Keratinocyte (primary cell): ENCODE measurements at regions not wholly inside any gene's neighbourhood (a gene's known extent, or its start where the extent isn't known, plus 50 kb on each side); places are given as distances from the start of the nearest gene placed in this dataset.

ENCODE experiments used
- DNase-seq: peaks from one replicate; pipeline ENCODE4 v3.0.0-alpha.2; 2011; ENCODE audit warnings: low read depth, missing footprints, low spot score
- FAIRE-seq: peaks from 2 replicates; lab custom pipeline; 2011; peaks lifted over from hg19 to GRCh38; lab: Jason Lieb, UNC
- H2AFZ ChIP-seq: 2 replicates; pipeline ENCODE4 v1.6.0; 2012; ENCODE audit warnings: low read length, control low read depth, inconsistent platforms; ENCODE audit not compliant: control insufficient read depth
- H3K27ac ChIP-seq: 2 replicates; pipeline ENCODE4 v1.5.1; 2011; ENCODE audit warnings: low read length; ENCODE audit not compliant: control insufficient read depth, insufficient read depth
- H3K27me3 ChIP-seq: 3 replicates; pipeline ENCODE4 v1.6.0; 2011; ENCODE audit warnings: low read length; ENCODE audit not compliant: control insufficient read depth, insufficient read depth; ENCODE audit errors: extremely low read depth
- H3K36me3 ChIP-seq, 2 experiments: 2 replicates in 1 of 2; 3 replicates in 1 of 2; pipeline ENCODE4 v1.5.1; 2011; ENCODE audit warnings: low read length in 2 of 2, mild to moderate bottlenecking in 1 of 2; ENCODE audit not compliant: control insufficient read depth in 2 of 2, insufficient read depth in 2 of 2; ENCODE audit errors: extremely low read depth in 1 of 2
- H3K4me1 ChIP-seq: 3 replicates; pipeline ENCODE4 v1.5.1; 2011; ENCODE audit warnings: low read length; ENCODE audit not compliant: control insufficient read depth, insufficient read depth; ENCODE audit errors: extremely low read depth
- H3K4me2 ChIP-seq: 3 replicates; pipeline ENCODE4 v1.6.0; 2011; ENCODE audit warnings: low read depth, low read length; ENCODE audit not compliant: control insufficient read depth, insufficient read depth; ENCODE audit errors: extremely low read depth
- H3K4me3 ChIP-seq, 3 experiments: fragments of 200-600 bp in 1 of 3; sonication (generic) in 1 of 3; 2 replicates in 2 of 3; 3 replicates in 1 of 3; pipeline ENCODE4 v1.5.1; 2011 to 2016; ENCODE audit warnings: low read length in 3 of 3, mild to moderate bottlenecking in 3 of 3, control low read depth in 2 of 3, inconsistent platforms in 1 of 3, low read depth in 1 of 3, mixed read lengths in 1 of 3, mixed run types in 1 of 3, moderate library complexity in 1 of 3; ENCODE audit not compliant: control insufficient read depth in 2 of 3, insufficient read depth in 2 of 3; ENCODE audit errors: extremely low read depth in 1 of 3
- H3K79me2 ChIP-seq: 2 replicates; pipeline ENCODE4 v1.6.0; 2012; ENCODE audit warnings: low read length; ENCODE audit not compliant: control insufficient read depth, insufficient read depth
- H3K9ac ChIP-seq: 3 replicates; pipeline ENCODE4 v1.6.0; 2011; ENCODE audit warnings: low read length; ENCODE audit not compliant: control insufficient read depth, insufficient read depth; ENCODE audit errors: extremely low read depth
- H3K9me1 ChIP-seq: 3 replicates; pipeline ENCODE4 v1.6.0; 2011; ENCODE audit warnings: low read length; ENCODE audit not compliant: control insufficient read depth, insufficient read depth; ENCODE audit errors: extremely low read depth
- H3K9me3 ChIP-seq: 2 replicates; pipeline ENCODE4 v1.5.1; 2012; ENCODE audit warnings: low read depth, low read length; ENCODE audit not compliant: control insufficient read depth
- H4K20me1 ChIP-seq: 3 replicates; pipeline ENCODE4 v1.6.0; 2011; ENCODE audit warnings: low read length; ENCODE audit not compliant: control insufficient read depth, insufficient read depth; ENCODE audit errors: extremely low read depth
- EZH2 ChIP-seq: IDR thresholded peaks from one replicate; pipeline ENCODE4 v1.6.1; 2012; ENCODE audit warnings: inconsistent platforms, mild to moderate bottlenecking, low read length, moderate library complexity
- dilution Hi-C: fragments of 300-500 bp; cut with MboI; formaldehyde crosslinking; loops from one replicate; pipeline ENCODE4 v1.7.0; 2020; ENCODE audit warnings: low sequenced_read_pairs; ENCODE audit not compliant: extremely low pct_ligation_motif_present
- TF ChIP-seq, protein P1 (sequence below), 3 experiments: IDR thresholded peaks in 1 of 3; conservative IDR thresholded peaks in 1 of 3; optimal IDR thresholded peaks in 1 of 3; 2 replicates in 2 of 3; 3 replicates in 1 of 3; pipeline versions ENCODE3 to v1.5.1; 2011; ENCODE audit warnings: low read length in 3 of 3, mild to moderate bottlenecking in 3 of 3, moderate library complexity in 2 of 3, control low read depth in 1 of 3, inconsistent platforms in 1 of 3; ENCODE audit not compliant: insufficient read depth in 2 of 3; ENCODE audit errors: extremely low read depth in 1 of 3

DNA sequence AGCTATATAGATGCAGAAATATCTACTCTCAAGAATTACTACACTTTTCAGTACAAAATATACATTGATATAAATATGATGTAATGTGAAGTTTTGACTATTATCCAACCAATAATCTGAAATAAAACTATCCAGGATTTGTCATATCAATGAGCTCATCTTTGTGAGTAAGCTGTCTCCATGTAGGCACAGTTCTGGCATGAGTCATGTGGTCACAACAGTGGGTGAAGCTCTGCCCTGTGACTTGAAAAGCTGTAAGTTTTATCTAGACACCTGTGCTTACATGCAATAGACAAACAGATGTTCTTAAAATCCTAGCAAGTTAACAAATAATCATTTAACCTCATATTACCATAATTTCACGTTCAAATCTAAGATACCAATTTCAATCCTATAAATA lies 192.7 kb downstream of the GABRG1 start:
- H3K9ac ChIP-seq, result no peak overlapping the region
- FAIRE-seq, result no peak
- no peak overlapping the region for H3K4me3 ChIP-seq
- no peak for DNase-seq
- no peak for TF ChIP-seq EZH2
- TF ChIP-seq, protein P1, sequence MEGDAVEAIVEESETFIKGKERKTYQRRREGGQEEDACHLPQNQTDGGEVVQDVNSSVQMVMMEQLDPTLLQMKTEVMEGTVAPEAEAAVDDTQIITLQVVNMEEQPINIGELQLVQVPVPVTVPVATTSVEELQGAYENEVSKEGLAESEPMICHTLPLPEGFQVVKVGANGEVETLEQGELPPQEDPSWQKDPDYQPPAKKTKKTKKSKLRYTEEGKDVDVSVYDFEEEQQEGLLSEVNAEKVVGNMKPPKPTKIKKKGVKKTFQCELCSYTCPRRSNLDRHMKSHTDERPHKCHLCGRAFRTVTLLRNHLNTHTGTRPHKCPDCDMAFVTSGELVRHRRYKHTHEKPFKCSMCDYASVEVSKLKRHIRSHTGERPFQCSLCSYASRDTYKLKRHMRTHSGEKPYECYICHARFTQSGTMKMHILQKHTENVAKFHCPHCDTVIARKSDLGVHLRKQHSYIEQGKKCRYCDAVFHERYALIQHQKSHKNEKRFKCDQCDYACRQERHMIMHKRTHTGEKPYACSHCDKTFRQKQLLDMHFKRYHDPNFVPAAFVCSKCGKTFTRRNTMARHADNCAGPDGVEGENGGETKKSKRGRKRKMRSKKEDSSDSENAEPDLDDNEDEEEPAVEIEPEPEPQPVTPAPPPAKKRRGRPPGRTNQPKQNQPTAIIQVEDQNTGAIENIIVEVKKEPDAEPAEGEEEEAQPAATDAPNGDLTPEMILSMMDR (optimal IDR thresholded peaks at IDR 0.05 in 1 of 3, IDR thresholded peaks at IDR 0.05 in 1 of 3, conservative IDR thresholded peaks at IDR 0.05 in 1 of 3; ENCODE audit: extremely low read depth in 1 of 3, insufficient read depth in 2 of 3, low read length in 3 of 3), result no peak
- dilution Hi-C loops, result no loop called here
- no peaks in the 10 kb centered on the region for H3K79me2 ChIP-seq
- no peaks in the 10 kb centered on the region for H4K20me1 ChIP-seq
- H3K9me1 ChIP-seq, result no peaks in the 10 kb centered on the region
- no peaks in the 10 kb centered on the region for H3K9me3 ChIP-seq
- H3K27ac ChIP-seq, result no peak overlapping the region
- H3K36me3 ChIP-seq, result no peaks in the 10 kb centered on the region
- H3K4me2 ChIP-seq, result no peak overlapping the region
- H3K4me1 ChIP-seq, result no peaks in the 10 kb centered on the region
- H3K27me3 ChIP-seq, result no peaks in the 10 kb centered on the region
- H2AFZ ChIP-seq, result no peak overlapping the region

DNA sequence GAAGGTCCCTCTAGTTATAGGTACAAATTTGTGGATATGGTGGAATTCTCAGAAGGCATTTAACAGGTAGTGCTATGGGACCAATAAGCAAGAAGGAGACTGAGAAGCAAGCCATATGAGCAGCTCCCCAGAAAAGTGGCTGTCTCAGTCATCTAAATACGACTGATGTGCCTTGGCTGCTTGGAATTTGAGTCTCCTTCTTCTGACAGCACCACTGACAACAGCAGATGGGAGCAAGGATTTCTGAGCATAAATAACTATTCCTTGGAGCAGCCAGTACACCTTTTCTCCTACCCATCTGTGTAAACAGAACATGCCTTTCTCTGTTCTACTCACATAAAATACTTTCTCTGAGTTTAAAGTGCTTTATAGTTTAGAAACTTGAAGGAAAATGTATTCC lies 196.2 kb downstream of the GABRG1 start:
- dilution Hi-C loops, result no loop called here
- Histone ChIP-seq H3K27me3 (no peaks in the 10 kb centered on the region), H3K9ac (no peak overlapping the region), H3K27ac (no peak overlapping the region), H3K4me3 (no peak overlapping the region), H2AFZ (no peak overlapping the region), H3K79me2 (no peaks in the 10 kb centered on the region), H4K20me1 (no peaks in the 10 kb centered on the region), H3K4me1 (no peaks in the 10 kb centered on the region), H3K9me3 (no peaks in the 10 kb centered on the region), H3K4me2 (no peak overlapping the region), H3K9me1 (no peaks in the 10 kb centered on the region), H3K36me3 (no peaks in the 10 kb centered on the region)
- TF ChIP-seq, protein P1 (optimal IDR thresholded peaks at IDR 0.05 in 1 of 3, IDR thresholded peaks at IDR 0.05 in 1 of 3, conservative IDR thresholded peaks at IDR 0.05 in 1 of 3; ENCODE audit: extremely low read depth in 1 of 3, insufficient read depth in 2 of 3, low read length in 3 of 3), result no peak
- TF ChIP-seq EZH2, result no peak
- DNase-seq (no peak), FAIRE-seq (no peak)
